ENCODE measurements at regions not wholly inside any gene's neighbourhood (a gene's known extent, or its start where the extent isn't known, plus 50 kb on each side); places are given as distances from the start of the nearest gene placed in this dataset.

DNA sequence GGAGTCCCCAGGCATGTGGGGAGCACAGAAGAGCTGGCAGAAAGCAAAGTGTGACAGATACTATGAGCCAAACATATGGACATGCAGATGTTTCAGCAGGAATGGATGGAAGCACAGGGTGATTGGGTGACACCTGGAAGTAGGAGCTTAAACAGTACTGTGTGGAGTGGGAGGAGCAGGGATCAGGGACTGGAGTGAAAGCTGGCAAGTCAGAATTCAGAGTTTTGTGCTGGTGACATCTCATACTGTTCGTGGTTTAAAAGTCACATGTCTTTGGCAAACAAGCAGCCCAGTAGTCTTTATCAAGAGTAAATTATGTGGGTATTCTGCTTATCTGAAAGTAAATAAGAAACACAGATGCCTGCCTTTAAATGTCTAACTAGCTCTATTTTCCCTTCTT is 408.2 kb downstream of the COG6 start:
- TF ChIP-seq ZNF274 (IDR thresholded peaks at IDR 0.05; ENCODE audit: low read depth, low read length), result no peak
- TF ChIP-seq SUZ12 (IDR thresholded peaks at IDR 0.05; ENCODE audit: extremely low read depth, insufficient read depth, insufficient read length), result no peak
